CD4-positive, CD25-positive, alpha-beta regulatory T cell (primary cell): ENCODE measurements at regions not wholly inside any gene's neighbourhood (a gene's known extent, or its start where the extent isn't known, plus 50 kb on each side); places are given as distances from the start of the nearest gene placed in this dataset.
A peak's percentile ranks its signal among the peaks of the same experiment; 100 is the strongest.

ENCODE experiments used
- ATAC-seq, 2 donors: fragments of 150-1000 bp; cut with Tn5 transposase; one replicate each; pipeline ENCODE4 v1.10.0; 2021; ENCODE audit warnings: low read depth in 2 of 2, moderate number of reproducible peaks in 2 of 2, moderate library complexity in 1 of 2
- DNase-seq, 3 donors: peaks; one replicate each; pipeline versions ENCODE4 v3.0.0 to v3.0.0-alpha.2; 2012 to 2022; ENCODE audit warnings: mixed read lengths in 1 of 3
- H3K27ac ChIP-seq: one replicate; pipeline ENCODE4 v1.7.0; 2013; ENCODE audit warnings: mild to moderate bottlenecking, low read length; ENCODE audit not compliant: insufficient read depth, poor library complexity, severe bottlenecking
- H3K27me3 ChIP-seq: one replicate; pipeline ENCODE4 v1.7.0; 2013; ENCODE audit warnings: low read length; ENCODE audit not compliant: control insufficient read depth, insufficient read depth
- H3K36me3 ChIP-seq: one replicate; pipeline ENCODE4 v1.7.0; 2013; ENCODE audit warnings: mild to moderate bottlenecking, low read length, moderate library complexity; ENCODE audit not compliant: control insufficient read depth, insufficient read depth
- H3K4me1 ChIP-seq: 2 replicates; pipeline ENCODE4 v1.7.0; 2013; ENCODE audit warnings: mild to moderate bottlenecking, low read length; ENCODE audit not compliant: insufficient read depth, control insufficient read depth, poor library complexity, severe bottlenecking
- H3K4me3 ChIP-seq: one replicate; pipeline ENCODE4 v1.7.0; 2013; ENCODE audit warnings: low read depth, mild to moderate bottlenecking, low read length, moderate library complexity
- H3K9me3 ChIP-seq, 2 experiments: 1 replicate in 1 of 2; 2 replicates in 1 of 2; pipeline ENCODE4 v1.7.0; 2013; ENCODE audit warnings: low read length in 2 of 2, mild to moderate bottlenecking in 1 of 2, moderate library complexity in 1 of 2; ENCODE audit not compliant: control insufficient read depth in 2 of 2
- H3K27ac Mint-ChIP-seq, 3 donors: one replicate each; pipeline ENCODE4 v1.8.0; 2020 to 2022; ENCODE audit warnings: mild to moderate bottlenecking in 3 of 3, mixed read lengths in 3 of 3, moderate library complexity in 2 of 3
- H3K27me3 Mint-ChIP-seq: one replicate; pipeline ENCODE4 v1.8.0; 2022; ENCODE audit warnings: mild to moderate bottlenecking, mixed read lengths
- H3K36me3 Mint-ChIP-seq: one replicate; pipeline ENCODE4 v1.8.0; 2020; ENCODE audit warnings: mixed read lengths
- H3K4me1 Mint-ChIP-seq, 4 donors: one replicate each; pipeline ENCODE4 v1.8.0; 2020 to 2022; ENCODE audit warnings: mixed read lengths in 4 of 4, mild to moderate bottlenecking in 1 of 4
- H3K4me3 Mint-ChIP-seq, 4 donors: one replicate each; pipeline ENCODE4 v1.8.0; 2020 to 2022; ENCODE audit warnings: mild to moderate bottlenecking in 4 of 4, mixed read lengths in 4 of 4, moderate library complexity in 3 of 4
- H3K9me3 Mint-ChIP-seq, 7 donors: one replicate each; pipeline ENCODE4 v1.8.0; 2020 to 2022; ENCODE audit warnings: mixed read lengths in 7 of 7, mild to moderate bottlenecking in 3 of 7, moderate library complexity in 2 of 7

DNA sequence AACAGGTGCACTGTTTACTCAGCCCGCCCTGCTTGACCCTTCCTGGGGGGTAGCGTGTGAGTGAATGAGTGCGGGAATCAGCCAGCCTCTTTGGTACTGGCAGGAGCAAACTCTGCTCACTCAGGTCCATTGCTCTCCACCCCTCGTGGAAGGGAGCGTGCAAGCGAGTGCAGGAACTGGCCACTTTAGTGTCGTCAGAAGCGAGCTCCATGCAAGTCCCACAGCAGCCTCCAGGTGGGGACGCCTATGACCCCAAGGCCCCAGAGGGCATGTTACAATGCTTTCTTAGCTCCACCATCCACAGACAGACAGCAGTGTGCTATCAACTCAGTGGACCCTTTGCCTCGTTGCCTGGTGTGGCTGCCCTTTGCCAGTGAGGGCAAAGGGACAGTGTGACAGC, 1025.1 kb upstream of the CDH8 start:
- no peaks in the 10 kb centered on the region for H3K27me3 Mint-ChIP-seq
- no peak overlapping the region for H3K27ac Mint-ChIP-seq
- H3K9me3 Mint-ChIP-seq = peaks cover 7 to 33% (median 14%) of the 10 kb centered on the region in 7 donors
- Histone ChIP-seq H3K4me1 (no peaks in the 10 kb centered on the region), H3K36me3 (no peaks in the 10 kb centered on the region), H3K27me3 (no peaks in the 10 kb centered on the region), H3K4me3 (no peak overlapping the region), H3K27ac (no peak overlapping the region), H3K9me3 (peaks cover 6 to 16% of the 10 kb centered on the region in 2 experiments)
- no peak for DNase-seq
- H3K4me3 Mint-ChIP-seq = no peak overlapping the region
- no peak for ATAC-seq
- H3K36me3 Mint-ChIP-seq = no peaks in the 10 kb centered on the region
- H3K4me1 Mint-ChIP-seq = no peaks in the 10 kb centered on the region

DNA sequence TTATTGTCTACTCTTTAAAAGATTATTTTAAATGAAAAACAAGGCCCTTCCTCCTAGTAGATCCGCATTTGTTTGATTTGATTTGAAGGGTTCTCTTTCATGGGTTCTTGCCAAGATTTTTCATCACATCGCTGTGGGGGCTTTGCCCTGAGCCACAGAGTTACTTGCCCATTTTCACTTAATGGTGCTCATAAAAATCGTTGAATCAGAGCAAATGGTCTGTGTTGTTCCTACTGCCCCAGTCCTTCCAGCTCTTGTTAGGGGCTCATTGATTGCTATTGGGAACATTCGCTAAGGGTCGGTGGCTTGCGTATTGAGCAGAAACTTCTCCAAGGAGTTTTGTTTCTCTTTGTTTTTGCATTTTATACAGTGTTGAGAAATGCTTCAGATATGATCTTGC, 1023.4 kb upstream of the CDH8 start:
- Histone ChIP-seq H3K27me3 (no peaks in the 10 kb centered on the region), H3K4me3 (no peak overlapping the region), H3K9me3 (peaks cover 0 to 16% of the 10 kb centered on the region in 2 experiments), H3K36me3 (no peaks in the 10 kb centered on the region), H3K27ac (no peak overlapping the region), H3K4me1 (no peaks in the 10 kb centered on the region)
- no peak overlapping the region for H3K27ac Mint-ChIP-seq
- DNase-seq (no peak), ATAC-seq (no peak)
- no peaks in the 10 kb centered on the region for H3K27me3 Mint-ChIP-seq
- H3K4me1 Mint-ChIP-seq = no peaks in the 10 kb centered on the region
- H3K9me3 Mint-ChIP-seq = peaks cover 5 to 26% (median 8%) of the 10 kb centered on the region in 7 donors
- no peak overlapping the region for H3K4me3 Mint-ChIP-seq
- H3K36me3 Mint-ChIP-seq = no peaks in the 10 kb centered on the region

DNA sequence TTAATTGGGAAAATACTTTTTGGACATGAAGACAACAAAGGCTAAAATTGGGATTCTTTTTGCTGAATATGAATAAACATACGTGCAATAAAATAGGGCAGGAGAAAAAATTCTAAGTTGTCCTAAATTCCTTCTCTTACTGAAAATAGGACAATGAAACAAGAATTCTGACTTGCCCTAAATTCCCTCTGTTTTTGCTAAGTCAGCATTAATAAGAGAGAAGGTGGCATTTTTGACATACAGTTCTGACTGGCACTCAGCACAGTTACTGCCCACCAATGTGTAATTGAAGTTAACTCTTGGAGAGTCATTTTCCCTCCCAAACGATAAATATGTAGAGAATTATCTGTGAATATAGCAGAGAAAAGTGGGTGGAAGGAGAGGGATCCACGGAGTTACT, 1021.1 kb upstream of the CDH8 start:
- no peak for ATAC-seq
- no peak overlapping the region for H3K4me3 ChIP-seq
- H3K9me3 ChIP-seq = peaks cover 0 to 12% of the 10 kb centered on the region in 2 experiments
- H3K27ac Mint-ChIP-seq = no peak overlapping the region
- no peak for DNase-seq
- H3K27me3 ChIP-seq = no peaks in the 10 kb centered on the region
- no peaks in the 10 kb centered on the region for H3K4me1 Mint-ChIP-seq
- peaks cover 6 to 27% (median 11%) of the 10 kb centered on the region in 7 donors for H3K9me3 Mint-ChIP-seq
- H3K36me3 Mint-ChIP-seq = no peaks in the 10 kb centered on the region
- no peak overlapping the region for H3K4me3 Mint-ChIP-seq
- no peaks in the 10 kb centered on the region for H3K4me1 ChIP-seq
- H3K27me3 Mint-ChIP-seq = no peaks in the 10 kb centered on the region
- H3K36me3 ChIP-seq = no peaks in the 10 kb centered on the region
- H3K27ac ChIP-seq = no peak overlapping the region

DNA sequence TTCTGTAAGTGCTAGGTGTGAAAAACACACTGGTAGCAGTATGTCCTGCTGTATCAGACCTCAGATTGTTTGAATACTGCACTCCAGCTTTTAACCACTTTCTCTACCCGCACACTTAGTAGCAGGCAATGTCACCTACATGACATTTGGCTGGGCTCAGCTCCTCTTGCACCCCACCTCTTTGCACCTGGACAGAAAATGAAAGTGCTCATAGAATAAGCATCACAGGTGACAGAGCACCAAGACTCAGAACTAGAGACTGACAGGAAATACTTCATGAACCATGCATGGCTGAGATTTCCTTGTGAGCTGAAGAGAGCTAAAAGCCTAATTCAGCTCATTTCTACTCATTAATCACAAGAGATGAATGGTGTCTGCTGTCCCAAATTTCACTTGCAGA, 1014.2 kb upstream of the CDH8 start:
- no peak for ATAC-seq
- H3K4me3 Mint-ChIP-seq = no peak overlapping the region

DNA sequence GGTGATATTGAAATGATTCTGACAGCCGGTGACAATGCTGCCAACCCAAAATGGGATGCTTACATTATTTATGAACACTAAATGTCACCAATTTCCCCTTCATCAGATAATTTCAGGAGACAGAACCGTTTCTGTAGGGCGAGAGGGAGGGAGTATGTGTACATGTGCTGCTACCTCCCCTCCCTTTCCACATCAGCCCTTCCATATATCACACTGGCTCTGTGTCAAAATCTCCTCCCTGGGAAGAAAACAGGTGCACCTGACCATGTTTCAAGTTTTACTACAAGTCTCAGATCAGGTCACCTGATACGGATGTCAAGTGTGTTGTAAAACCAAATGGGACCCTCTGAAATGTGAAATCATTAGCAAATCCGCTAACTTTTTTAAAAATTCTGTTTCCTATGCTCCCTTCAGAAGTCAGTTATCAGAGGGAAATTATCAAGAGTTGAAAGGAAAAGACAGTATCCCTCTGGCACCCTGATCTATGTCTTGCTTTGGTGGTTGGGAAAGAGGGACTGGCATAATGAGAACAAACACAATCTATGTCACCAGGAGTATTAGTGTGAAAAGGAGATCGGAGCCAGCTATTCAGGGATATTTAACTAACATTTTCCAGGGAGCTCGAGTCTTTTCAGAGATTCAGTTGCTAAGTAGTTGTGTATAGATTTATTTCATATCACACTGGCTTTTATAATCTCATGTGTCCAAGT, 1002.3 kb upstream of the CDH8 start:
- Histone ChIP-seq H3K4me3 (no peak overlapping the region), H3K27me3 (no peaks in the 10 kb centered on the region), H3K36me3 (no peaks in the 10 kb centered on the region), H3K27ac (no peak overlapping the region), H3K9me3 (peaks cover 4 to 5% of the 10 kb centered on the region in 2 experiments), H3K4me1 (no peaks in the 10 kb centered on the region)
- H3K36me3 Mint-ChIP-seq = no peaks in the 10 kb centered on the region
- H3K4me3 Mint-ChIP-seq = no peak overlapping the region
- peaks cover 4 to 54% (median 16%) of the 10 kb centered on the region in 7 donors for H3K9me3 Mint-ChIP-seq
- DNase-seq = no peak
- H3K27me3 Mint-ChIP-seq = no peaks in the 10 kb centered on the region
- no peak for ATAC-seq
- no peaks in the 10 kb centered on the region for H3K4me1 Mint-ChIP-seq
- peak overlapping the region in 1 of 3 donors; percentile 38 for H3K27ac Mint-ChIP-seq

More for the DNA sequence above, 1014.2 kb upstream of the CDH8 start:
- H3K36me3 Mint-ChIP-seq = no peaks in the 10 kb centered on the region
- H3K27me3 Mint-ChIP-seq = no peaks in the 10 kb centered on the region
- H3K4me1 ChIP-seq = no peaks in the 10 kb centered on the region
- peaks cover 5 to 38% (median 12%) of the 10 kb centered on the region in 7 donors for H3K9me3 Mint-ChIP-seq
- H3K27ac Mint-ChIP-seq = no peak overlapping the region
- H3K4me1 Mint-ChIP-seq = no peaks in the 10 kb centered on the region
- H3K27ac ChIP-seq = no peak overlapping the region
- H3K4me3 ChIP-seq = no peak overlapping the region
- DNase-seq = no peak
- no peaks in the 10 kb centered on the region for H3K9me3 ChIP-seq
- H3K27me3 ChIP-seq = no peaks in the 10 kb centered on the region
- no peaks in the 10 kb centered on the region for H3K36me3 ChIP-seq

DNA sequence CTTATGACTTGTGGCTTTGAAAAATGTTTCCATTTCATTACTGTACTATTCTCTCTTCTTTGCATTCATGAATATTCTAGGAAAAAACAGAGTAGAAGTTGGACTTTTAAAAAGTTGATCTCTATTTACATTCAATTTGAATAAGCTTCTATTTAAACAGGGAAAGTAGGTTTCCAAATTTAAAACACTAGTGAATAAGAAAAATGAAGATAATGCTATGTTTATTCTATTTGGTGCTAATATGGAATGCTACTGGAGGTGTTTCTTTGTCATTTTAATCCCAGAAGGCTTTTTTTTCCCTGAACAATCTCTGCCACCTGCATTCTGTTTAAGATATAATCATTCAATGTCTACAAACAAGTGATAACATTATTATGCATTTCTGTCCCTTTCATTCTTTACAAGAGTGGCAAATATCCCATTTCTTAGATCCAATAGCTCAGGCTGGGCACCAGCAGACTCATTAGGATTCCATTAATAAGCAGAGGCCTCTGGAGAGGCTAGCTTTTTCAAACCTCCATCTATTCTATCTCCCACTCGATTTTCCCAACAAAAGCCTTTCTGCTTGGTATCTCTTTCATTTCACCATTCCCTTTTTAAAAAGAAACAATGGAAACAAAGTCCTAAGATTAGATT, 1001.6 kb upstream of the CDH8 start:
- no peak overlapping the region for H3K27ac Mint-ChIP-seq
- no peaks in the 10 kb centered on the region for H3K27me3 Mint-ChIP-seq
- H3K9me3 Mint-ChIP-seq = peaks cover 3 to 59% (median 14%) of the 10 kb centered on the region in 7 donors
- H3K36me3 ChIP-seq = no peaks in the 10 kb centered on the region
- peaks cover 4 to 5% of the 10 kb centered on the region in 2 experiments for H3K9me3 ChIP-seq
- H3K36me3 Mint-ChIP-seq = no peaks in the 10 kb centered on the region
- no peak overlapping the region for H3K4me3 ChIP-seq
- no peaks in the 10 kb centered on the region for H3K4me1 ChIP-seq
- no peaks in the 10 kb centered on the region for H3K4me1 Mint-ChIP-seq
- ATAC-seq (no peak), DNase-seq (no peak)
- H3K27ac ChIP-seq = no peak overlapping the region
- no peaks in the 10 kb centered on the region for H3K27me3 ChIP-seq
- no peak overlapping the region for H3K4me3 Mint-ChIP-seq

DNA sequence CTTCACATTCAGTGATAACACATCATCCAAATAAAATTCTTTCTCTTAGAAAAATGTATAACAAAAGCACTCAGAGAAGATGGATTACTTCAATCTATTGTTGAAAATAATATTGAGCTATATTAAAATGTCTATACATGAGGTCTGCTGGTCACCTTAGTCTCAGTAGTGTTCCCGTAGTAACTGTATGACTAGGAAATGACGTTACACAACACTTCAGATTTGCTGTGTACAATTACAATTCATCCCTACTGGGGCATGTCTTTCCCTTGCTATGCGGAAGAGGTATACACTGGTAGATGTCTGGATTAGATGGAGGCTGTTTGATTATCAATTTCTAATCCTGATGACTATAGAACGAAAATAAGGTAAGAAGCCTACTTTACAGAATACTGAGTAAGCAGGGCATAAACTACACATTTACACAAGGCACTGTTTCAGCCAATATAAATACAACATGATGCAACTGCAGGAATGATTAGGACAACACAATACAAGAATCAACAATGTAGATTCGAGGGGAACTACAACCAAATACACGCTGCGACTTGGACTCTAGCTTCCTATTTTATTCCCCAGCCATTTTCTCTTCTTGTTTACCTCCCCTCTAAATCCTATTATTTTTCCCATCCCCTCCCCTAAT, 982.5 kb upstream of the CDH8 start:
- no peaks in the 10 kb centered on the region for H3K27me3 ChIP-seq
- H3K27ac ChIP-seq = no peak overlapping the region
- H3K4me3 ChIP-seq = no peak overlapping the region
- no peaks in the 10 kb centered on the region for H3K36me3 ChIP-seq
- Mint-ChIP-seq H3K27ac (no peak overlapping the region), H3K36me3 (no peaks in the 10 kb centered on the region), H3K4me3 (no peak overlapping the region), H3K27me3 (no peaks in the 10 kb centered on the region), H3K9me3 (peaks cover 2 to 35% (median 14%) of the 10 kb centered on the region in 7 donors), H3K4me1 (no peaks in the 10 kb centered on the region)
- DNase-seq (no peak), ATAC-seq (no peak)
- H3K9me3 ChIP-seq = peaks cover 8 to 9% of the 10 kb centered on the region in 2 experiments
- no peaks in the 10 kb centered on the region for H3K4me1 ChIP-seq
